IgD-negative memory B cell (primary cell): ENCODE measurements at regions not wholly inside any gene's neighbourhood (a gene's known extent, or its start where the extent isn't known, plus 50 kb on each side); places are given as distances from the start of the nearest gene placed in this dataset.
"Not testable (repeated sequence)": the region's sequence is repeated elsewhere in the genome, so short reads cannot be mapped to it uniquely, and the experiment has no call there.

ENCODE experiments used
- H3K27ac Mint-ChIP-seq, 3 donors: one replicate each; pipeline ENCODE4 v1.8.0; 2020 to 2022; ENCODE audit warnings: mild to moderate bottlenecking in 3 of 3, mixed read lengths in 3 of 3, moderate library complexity in 1 of 3
- H3K27me3 Mint-ChIP-seq: one replicate; pipeline ENCODE4 v1.8.0; 2021; ENCODE audit warnings: mixed read lengths
- H3K36me3 Mint-ChIP-seq: one replicate; pipeline ENCODE4 v1.8.0; 2020; ENCODE audit warnings: mild to moderate bottlenecking, mixed read lengths
- H3K4me1 Mint-ChIP-seq, 3 donors: one replicate each; pipeline ENCODE4 v1.8.0; 2020 to 2022; ENCODE audit warnings: mixed read lengths in 3 of 3, mild to moderate bottlenecking in 1 of 3
- H3K4me3 Mint-ChIP-seq, 4 donors: one replicate each; pipeline ENCODE4 v1.8.0; 2020 to 2022; ENCODE audit warnings: mild to moderate bottlenecking in 4 of 4, mixed read lengths in 4 of 4, moderate library complexity in 3 of 4
- H3K9me3 Mint-ChIP-seq, 3 donors: one replicate each; pipeline ENCODE4 v1.8.0; 2020 to 2021; ENCODE audit warnings: mixed read lengths in 3 of 3, mild to moderate bottlenecking in 1 of 3

- no peaks in the 10 kb centered on the region for H3K36me3 Mint-ChIP-seq
- peaks cover 0 to 13% (median 8%) of the 10 kb centered on the region in 3 donors for H3K9me3 Mint-ChIP-seq
- no peak overlapping the region for H3K27ac Mint-ChIP-seq
- H3K4me3 Mint-ChIP-seq: no peak overlapping the region
- no peaks in the 10 kb centered on the region for H3K4me1 Mint-ChIP-seq
- peaks cover 1% of the 10 kb centered on the region for H3K27me3 Mint-ChIP-seq
These were observed 126.7 kb upstream of the TMEM196 start for GRCh38 chr7:19900118-19900517.

DNA sequence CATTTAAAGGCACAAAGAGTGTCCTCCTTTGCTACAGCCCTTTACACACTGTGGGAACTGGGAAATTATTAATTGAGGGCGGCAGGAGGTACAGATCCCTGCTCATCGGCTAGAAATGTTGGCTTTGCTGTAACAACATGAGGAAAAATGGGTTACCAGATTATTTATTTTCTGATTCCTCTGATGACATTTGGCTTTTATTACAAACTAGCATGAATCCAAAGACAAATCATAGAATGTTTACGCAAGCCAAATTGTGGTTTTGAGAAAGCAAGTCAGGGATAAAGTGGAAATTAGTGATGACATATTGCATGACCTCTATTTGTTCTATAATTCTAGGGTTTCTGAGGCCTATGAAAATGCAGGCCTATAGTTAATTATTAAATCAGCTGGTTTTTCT, 126.1 kb upstream of the TMEM196 start:
- no peaks in the 10 kb centered on the region for H3K4me1 Mint-ChIP-seq
- H3K27ac Mint-ChIP-seq: no peak overlapping the region
- peaks cover 0 to 13% (median 9%) of the 10 kb centered on the region in 3 donors for H3K9me3 Mint-ChIP-seq
- no peaks in the 10 kb centered on the region for H3K36me3 Mint-ChIP-seq
- H3K27me3 Mint-ChIP-seq: peaks cover 1% of the 10 kb centered on the region
- H3K4me3 Mint-ChIP-seq: no peak overlapping the region

- H3K4me1 Mint-ChIP-seq, H3K36me3 Mint-ChIP-seq, H3K27ac Mint-ChIP-seq, H3K4me3 Mint-ChIP-seq, H3K9me3 Mint-ChIP-seq, H3K27me3 Mint-ChIP-seq: not testable (repeated sequence)
These were observed 109.5 kb upstream of the TMEM196 start for GRCh38 chr7:19882893-19883292.

- H3K27me3 Mint-ChIP-seq: peaks cover 1% of the 10 kb centered on the region
- peaks cover 0 to 1% (median 0%) of the 10 kb centered on the region in 3 donors for H3K9me3 Mint-ChIP-seq
- H3K4me3 Mint-ChIP-seq: no peak overlapping the region
- peaks cover 1 to 6% (median 2%) of the 10 kb centered on the region in 3 donors for H3K4me1 Mint-ChIP-seq
- H3K36me3 Mint-ChIP-seq: no peaks in the 10 kb centered on the region
- no peak overlapping the region for H3K27ac Mint-ChIP-seq
These were observed 98.7 kb upstream of the TMEM196 start for GRCh38 chr7:19872094-19872493.

GRCh38 chr7:19871102-19871501, 97.7 kb upstream of the TMEM196 start:
- peaks cover 1% of the 10 kb centered on the region for H3K27me3 Mint-ChIP-seq
- H3K4me3 Mint-ChIP-seq: no peak overlapping the region
- H3K36me3 Mint-ChIP-seq: no peaks in the 10 kb centered on the region
- H3K9me3 Mint-ChIP-seq: peaks cover 0 to 1% (median 0%) of the 10 kb centered on the region in 3 donors
- H3K4me1 Mint-ChIP-seq: peaks cover 1 to 6% (median 2%) of the 10 kb centered on the region in 3 donors
- no peak overlapping the region for H3K27ac Mint-ChIP-seq

- Mint-ChIP-seq H3K27me3 (peaks cover 1% of the 10 kb centered on the region), H3K9me3 (peaks cover 0 to 1% (median 0%) of the 10 kb centered on the region in 3 donors), H3K4me3 (no peak overlapping the region), H3K27ac (no peak overlapping the region), H3K36me3 (no peaks in the 10 kb centered on the region), H3K4me1 (peaks cover 1 to 6% (median 2%) of the 10 kb centered on the region in 3 donors)
These were observed 96.6 kb upstream of the TMEM196 start for GRCh38 chr7:19869979-19870378.

DNA sequence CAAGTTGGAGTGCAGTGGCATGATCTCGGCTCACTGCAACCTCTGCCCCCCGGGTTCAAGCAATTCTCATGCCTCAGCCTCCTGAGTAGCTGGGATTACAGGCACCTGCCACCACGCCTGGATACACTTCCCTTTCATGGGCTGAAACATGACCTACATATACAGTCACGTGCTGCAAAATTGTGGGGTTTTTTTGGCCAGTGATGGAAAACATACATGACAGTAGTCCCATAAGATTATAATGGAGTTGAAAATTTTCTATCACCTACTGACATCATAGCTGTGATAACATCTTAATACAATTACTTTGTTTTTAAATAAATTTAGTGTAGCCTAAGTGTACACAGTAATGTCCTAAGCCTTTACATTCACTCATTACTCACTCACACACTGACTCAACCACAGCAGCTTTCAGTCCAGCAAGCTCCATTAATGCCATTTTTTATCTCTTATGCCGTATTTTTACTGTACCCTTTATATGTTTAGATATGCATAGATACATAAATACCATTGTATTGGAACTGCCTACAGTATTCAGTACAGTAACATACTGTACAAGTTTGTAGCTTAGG, 79.9 kb upstream of the TMEM196 start:
- H3K4me3 Mint-ChIP-seq: no peak overlapping the region
- H3K9me3 Mint-ChIP-seq: peaks cover 0 to 2% (median 0%) of the 10 kb centered on the region in 3 donors
- no peaks in the 10 kb centered on the region for H3K27me3 Mint-ChIP-seq
- H3K27ac Mint-ChIP-seq: no peak overlapping the region
- no peaks in the 10 kb centered on the region for H3K4me1 Mint-ChIP-seq
- no peaks in the 10 kb centered on the region for H3K36me3 Mint-ChIP-seq

DNA sequence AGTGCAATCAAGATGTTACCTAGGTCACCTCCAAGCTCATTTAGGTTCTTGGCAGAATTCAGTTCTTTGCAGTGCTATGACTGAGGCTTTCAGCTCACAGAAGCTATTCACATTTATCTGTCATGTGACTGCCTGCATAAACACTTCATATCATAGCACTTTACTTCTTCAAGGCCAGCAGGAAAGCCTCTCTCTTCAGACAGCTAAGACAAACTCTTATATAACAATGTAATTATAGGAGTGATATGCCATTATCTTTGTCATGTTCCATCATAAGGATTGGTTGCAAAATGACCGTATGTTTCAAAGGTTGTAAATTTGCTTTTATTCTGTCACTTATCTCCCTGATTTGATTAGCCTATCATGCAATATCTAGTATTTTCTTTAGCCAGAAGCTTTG, 78.8 kb upstream of the TMEM196 start:
- no peaks in the 10 kb centered on the region for H3K27me3 Mint-ChIP-seq
- H3K36me3 Mint-ChIP-seq: no peaks in the 10 kb centered on the region
- H3K4me1 Mint-ChIP-seq: no peaks in the 10 kb centered on the region
- H3K27ac Mint-ChIP-seq: no peak overlapping the region
- H3K9me3 Mint-ChIP-seq: peaks cover 0 to 2% (median 0%) of the 10 kb centered on the region in 3 donors
- H3K4me3 Mint-ChIP-seq: no peak overlapping the region

DNA sequence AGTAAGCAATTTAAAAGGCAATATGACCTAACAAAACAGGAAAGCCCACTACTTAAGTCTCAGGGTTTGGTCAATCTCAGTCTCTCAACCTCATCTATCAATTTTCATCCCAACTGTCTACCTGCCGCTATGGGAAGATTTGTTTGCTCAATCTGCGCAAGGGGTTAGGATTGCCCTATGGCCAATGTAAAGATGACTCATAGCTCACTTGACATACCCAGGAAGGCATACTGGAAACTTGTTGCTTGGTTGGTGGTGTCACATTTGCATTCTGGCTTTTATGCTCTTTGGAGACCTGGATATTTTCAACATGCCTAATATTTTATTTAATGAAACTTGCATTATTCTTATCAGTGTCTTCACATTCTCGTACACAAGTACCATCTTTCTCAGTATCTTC, 78.1 kb upstream of the TMEM196 start:
- Mint-ChIP-seq H3K4me1 (no peaks in the 10 kb centered on the region), H3K9me3 (peaks cover 0 to 1% (median 0%) of the 10 kb centered on the region in 3 donors), H3K27ac (no peak overlapping the region), H3K4me3 (no peak overlapping the region), H3K36me3 (no peaks in the 10 kb centered on the region), H3K27me3 (no peaks in the 10 kb centered on the region)

DNA sequence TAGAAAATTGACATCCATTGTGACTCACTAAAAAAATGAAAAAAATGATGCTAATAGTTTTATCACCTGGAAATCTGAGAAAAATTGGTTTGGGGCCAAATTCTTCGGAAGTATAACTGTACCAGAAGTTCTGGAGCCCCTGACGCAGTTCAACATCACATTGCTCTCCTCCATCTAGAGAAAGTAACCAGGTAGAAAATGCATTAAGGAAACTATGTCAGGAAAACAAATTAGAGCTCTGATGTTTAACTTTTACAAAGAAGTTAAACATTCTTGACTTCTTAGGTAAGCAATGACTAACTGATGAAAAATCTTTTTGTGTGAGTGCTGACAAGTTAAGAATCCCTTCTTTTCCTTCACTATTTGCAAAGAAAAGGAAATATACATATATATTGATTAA, 61.1 kb upstream of the TMEM196 start:
- H3K4me3 Mint-ChIP-seq: no peak overlapping the region
- no peaks in the 10 kb centered on the region for H3K27me3 Mint-ChIP-seq
- H3K27ac Mint-ChIP-seq: no peak overlapping the region
- no peaks in the 10 kb centered on the region for H3K9me3 Mint-ChIP-seq
- peaks cover 0 to 2% (median 0%) of the 10 kb centered on the region in 3 donors for H3K4me1 Mint-ChIP-seq
- no peaks in the 10 kb centered on the region for H3K36me3 Mint-ChIP-seq

DNA sequence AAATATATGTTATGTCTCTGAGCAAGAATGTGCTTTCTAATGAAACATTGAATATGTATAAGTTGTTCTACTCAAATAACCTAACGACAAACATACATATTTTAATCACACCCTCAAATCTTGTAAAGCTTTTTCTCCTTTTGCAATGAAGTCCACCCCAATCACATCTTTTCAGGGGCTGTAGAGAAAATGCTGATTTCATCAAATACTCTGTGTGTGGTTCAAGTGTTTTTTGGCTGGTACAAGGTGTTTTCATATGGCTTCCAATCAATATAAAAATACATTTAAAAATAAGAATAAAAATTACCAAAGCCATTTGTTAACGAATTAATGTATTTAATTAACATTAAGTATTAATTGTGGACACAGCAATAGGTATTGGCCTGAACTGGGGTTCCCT, 57.2 kb upstream of the TMEM196 start:
- no peaks in the 10 kb centered on the region for H3K9me3 Mint-ChIP-seq
- H3K36me3 Mint-ChIP-seq: no peaks in the 10 kb centered on the region
- H3K4me1 Mint-ChIP-seq: peaks cover 0 to 2% (median 0%) of the 10 kb centered on the region in 3 donors
- no peak overlapping the region for H3K4me3 Mint-ChIP-seq
- no peak overlapping the region for H3K27ac Mint-ChIP-seq
- peaks cover 3% of the 10 kb centered on the region for H3K27me3 Mint-ChIP-seq
